ENCODE measurements at regions not wholly inside any gene's neighbourhood (a gene's known extent, or its start where the extent isn't known, plus 50 kb on each side); places are given as distances from the start of the nearest gene placed in this dataset.

DNA sequence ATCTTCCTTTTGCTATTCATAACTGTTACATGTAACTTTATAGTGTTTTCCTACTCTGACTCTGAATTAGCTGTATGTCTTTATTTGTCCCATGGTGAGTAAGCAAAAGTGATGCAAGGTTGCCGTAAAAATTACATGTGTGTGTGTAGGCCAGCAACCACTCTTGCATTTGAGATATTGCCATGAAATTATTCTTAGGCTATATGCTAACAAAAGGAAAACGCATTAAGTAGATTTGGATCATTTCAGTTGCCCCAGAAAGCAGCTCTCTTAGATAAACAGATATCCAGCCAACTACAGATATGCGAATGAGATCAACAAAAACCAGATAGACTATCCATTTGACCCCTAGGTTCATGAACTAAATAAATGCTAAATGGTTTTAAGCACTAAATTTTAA, 73.6 kb downstream of the CYLC2 start:
- Mint-ChIP-seq H3K4me1 (no peaks in the 10 kb centered on the region), H3K9me3 (no peaks in the 10 kb centered on the region), H3K27ac (no peak overlapping the region), H3K4me3 (no peak overlapping the region), H3K36me3 (no peaks in the 10 kb centered on the region), H3K27me3 (no peaks in the 10 kb centered on the region)

GRCh38 chr9:103078581-103078980, 83.4 kb downstream of the CYLC2 start:
- no peaks in the 10 kb centered on the region for H3K36me3 Mint-ChIP-seq
- H3K27me3 Mint-ChIP-seq = no peaks in the 10 kb centered on the region
- H3K4me3 Mint-ChIP-seq = no peak overlapping the region
- H3K4me1 Mint-ChIP-seq = no peaks in the 10 kb centered on the region
- H3K9me3 Mint-ChIP-seq = no peaks in the 10 kb centered on the region
- H3K27ac Mint-ChIP-seq = no peak overlapping the region

DNA sequence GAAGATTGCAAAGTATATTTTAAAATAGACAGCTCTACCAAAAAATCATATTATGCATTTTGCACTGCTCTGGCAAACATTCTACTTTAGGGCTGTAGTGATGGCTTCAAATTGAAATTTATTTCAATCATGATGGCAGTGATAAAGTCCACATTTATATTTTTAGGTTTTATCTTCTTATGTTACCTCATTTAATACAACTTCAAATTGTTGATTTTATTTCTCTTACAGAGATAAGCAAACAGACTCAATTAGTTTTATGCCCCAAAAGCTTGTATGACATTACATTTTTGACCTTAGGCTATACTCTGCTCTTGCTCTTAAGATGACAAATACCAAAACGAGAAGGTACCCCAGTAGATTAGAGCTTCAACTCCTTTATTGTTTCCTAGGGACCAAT, 87.4 kb downstream of the CYLC2 start:
- Mint-ChIP-seq H3K9me3 (peaks cover 6% of the 10 kb centered on the region), H3K27ac (no peak overlapping the region), H3K27me3 (no peaks in the 10 kb centered on the region), H3K36me3 (no peaks in the 10 kb centered on the region), H3K4me3 (no peak overlapping the region), H3K4me1 (no peaks in the 10 kb centered on the region)

DNA sequence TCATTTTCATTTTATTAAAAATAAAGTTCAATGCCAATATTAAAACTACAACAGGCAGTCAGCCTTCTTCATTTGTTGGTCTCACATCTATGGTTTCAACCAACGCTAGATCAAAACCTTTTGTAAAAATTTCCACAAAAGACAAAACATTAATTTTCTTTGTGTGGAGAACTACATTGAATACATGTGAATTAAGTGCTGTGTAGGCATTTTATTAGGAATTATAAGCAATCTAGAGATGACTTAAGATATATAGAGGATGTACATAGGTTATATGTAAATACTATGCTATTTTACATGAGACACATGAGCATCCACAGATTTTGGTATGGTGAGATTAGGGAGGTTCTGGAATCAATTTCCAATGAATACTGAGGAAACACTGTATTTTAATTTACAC, 94.2 kb downstream of the CYLC2 start:
- no peaks in the 10 kb centered on the region for H3K27me3 Mint-ChIP-seq
- no peak overlapping the region for H3K27ac Mint-ChIP-seq
- H3K9me3 Mint-ChIP-seq = peaks cover 6% of the 10 kb centered on the region
- no peaks in the 10 kb centered on the region for H3K36me3 Mint-ChIP-seq
- no peak overlapping the region for H3K4me3 Mint-ChIP-seq
- H3K4me1 Mint-ChIP-seq = no peaks in the 10 kb centered on the region

- H3K27ac Mint-ChIP-seq = no peak overlapping the region
- no peaks in the 10 kb centered on the region for H3K9me3 Mint-ChIP-seq
- no peaks in the 10 kb centered on the region for H3K27me3 Mint-ChIP-seq
- no peaks in the 10 kb centered on the region for H3K4me1 Mint-ChIP-seq
- H3K36me3 Mint-ChIP-seq = no peaks in the 10 kb centered on the region
- H3K4me3 Mint-ChIP-seq = no peak overlapping the region
Observed at GRCh38 chr9:103104101-103104500, 109.0 kb downstream of the CYLC2 start.

- Mint-ChIP-seq H3K27ac (no peak overlapping the region), H3K9me3 (no peaks in the 10 kb centered on the region), H3K4me1 (no peaks in the 10 kb centered on the region), H3K4me3 (no peak overlapping the region), H3K36me3 (no peaks in the 10 kb centered on the region), H3K27me3 (no peaks in the 10 kb centered on the region)
Observed at GRCh38 chr9:103116246-103116645, 121.1 kb downstream of the CYLC2 start.

DNA sequence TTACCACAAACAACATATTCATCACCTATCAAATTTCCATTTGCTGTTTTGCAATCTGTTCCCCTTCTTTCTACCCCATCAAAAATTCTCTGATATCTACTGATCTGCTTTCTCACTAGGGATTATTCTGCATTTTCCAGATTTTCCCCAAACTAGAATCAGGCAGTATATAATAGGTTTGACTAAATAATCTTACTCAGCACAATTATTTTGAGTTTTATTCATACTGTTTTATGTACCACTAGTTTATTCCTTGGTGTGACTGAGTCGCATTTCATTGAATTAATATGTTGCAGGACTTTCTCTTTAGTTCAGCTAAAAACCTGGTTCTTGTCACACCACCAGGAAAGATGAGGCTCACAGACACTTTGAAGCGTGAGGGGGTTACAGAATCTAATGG, 131.4 kb downstream of the CYLC2 start:
- H3K4me3 Mint-ChIP-seq = no peak overlapping the region
- no peaks in the 10 kb centered on the region for H3K36me3 Mint-ChIP-seq
- H3K4me1 Mint-ChIP-seq = no peaks in the 10 kb centered on the region
- peaks cover 16% of the 10 kb centered on the region for H3K9me3 Mint-ChIP-seq
- H3K27me3 Mint-ChIP-seq = no peaks in the 10 kb centered on the region
- H3K27ac Mint-ChIP-seq = no peak overlapping the region

- Mint-ChIP-seq H3K9me3 (no peaks in the 10 kb centered on the region), H3K4me1 (no peaks in the 10 kb centered on the region), H3K36me3 (no peaks in the 10 kb centered on the region), H3K27ac (no peak overlapping the region), H3K27me3 (no peaks in the 10 kb centered on the region), H3K4me3 (no peak overlapping the region)
Observed at GRCh38 chr9:103139891-103140290, 144.8 kb downstream of the CYLC2 start.

DNA sequence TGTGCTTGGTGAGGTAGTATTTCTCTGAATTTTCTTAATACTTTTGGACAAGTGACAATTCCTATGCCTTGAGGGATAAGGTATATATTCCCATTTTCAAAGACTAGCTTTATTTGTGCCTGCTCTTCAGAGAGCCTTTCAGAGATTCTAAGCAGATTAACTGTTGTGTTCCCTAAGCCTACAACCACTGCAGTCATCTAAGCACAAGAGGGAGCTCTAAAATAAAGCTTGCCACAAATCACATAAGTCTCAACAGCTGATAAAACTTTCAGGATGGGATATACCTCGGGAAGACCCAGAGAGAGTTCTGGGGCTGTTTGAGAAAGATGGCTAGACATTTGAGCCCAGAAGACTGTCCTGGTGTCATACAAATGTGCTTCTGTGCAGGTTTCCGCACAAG, 157.3 kb downstream of the CYLC2 start:
- no peak overlapping the region for H3K27ac Mint-ChIP-seq
- peaks cover 14% of the 10 kb centered on the region for H3K9me3 Mint-ChIP-seq
- H3K4me1 Mint-ChIP-seq = no peaks in the 10 kb centered on the region
- no peak overlapping the region for H3K4me3 Mint-ChIP-seq
- H3K27me3 Mint-ChIP-seq = no peaks in the 10 kb centered on the region
- no peaks in the 10 kb centered on the region for H3K36me3 Mint-ChIP-seq

GRCh38 chr9:103167530-103167929, 172.4 kb downstream of the CYLC2 start:
- Mint-ChIP-seq H3K27ac (no peak overlapping the region), H3K36me3 (no peaks in the 10 kb centered on the region), H3K27me3 (no peaks in the 10 kb centered on the region), H3K4me1 (no peaks in the 10 kb centered on the region), H3K9me3 (peaks cover 21% of the 10 kb centered on the region), H3K4me3 (no peak overlapping the region)

DNA sequence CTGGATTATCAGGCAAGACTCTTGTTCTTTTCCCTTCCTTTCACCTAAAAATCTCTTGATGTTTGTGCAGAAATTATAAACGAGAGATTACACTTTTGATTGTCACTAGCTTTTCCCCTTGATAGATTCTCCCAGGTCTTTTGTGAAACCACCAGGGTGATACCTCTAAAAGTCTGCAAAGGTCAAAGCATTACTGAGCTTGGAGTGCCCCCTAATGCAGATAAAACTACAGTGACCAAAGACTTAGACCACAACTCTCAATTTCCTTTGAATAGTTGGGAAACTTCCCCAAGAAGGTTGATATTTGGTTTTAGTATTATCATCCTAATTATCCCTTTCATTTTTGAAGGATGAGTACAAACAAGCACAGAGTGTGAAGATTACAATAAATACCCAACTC, 173.1 kb downstream of the CYLC2 start:
- Mint-ChIP-seq H3K36me3 (no peaks in the 10 kb centered on the region), H3K4me1 (no peaks in the 10 kb centered on the region), H3K27ac (no peak overlapping the region), H3K4me3 (no peak overlapping the region), H3K27me3 (no peaks in the 10 kb centered on the region), H3K9me3 (peaks cover 23% of the 10 kb centered on the region)

- Mint-ChIP-seq H3K4me1 (no peaks in the 10 kb centered on the region), H3K4me3 (no peak overlapping the region), H3K27ac (no peak overlapping the region), H3K27me3 (no peaks in the 10 kb centered on the region), H3K36me3 (no peaks in the 10 kb centered on the region), H3K9me3 (peaks cover 26% of the 10 kb centered on the region)
Observed at GRCh38 chr9:103169798-103170197, 174.7 kb downstream of the CYLC2 start.

- no peaks in the 10 kb centered on the region for H3K27me3 Mint-ChIP-seq
- no peaks in the 10 kb centered on the region for H3K36me3 Mint-ChIP-seq
- no peaks in the 10 kb centered on the region for H3K9me3 Mint-ChIP-seq
- H3K4me3 Mint-ChIP-seq = no peak overlapping the region
- H3K4me1 Mint-ChIP-seq = no peaks in the 10 kb centered on the region
- no peak overlapping the region for H3K27ac Mint-ChIP-seq
Observed at GRCh38 chr9:103183701-103184171, 188.6 kb downstream of the CYLC2 start.

- no peak overlapping the region for H3K27ac Mint-ChIP-seq
- no peaks in the 10 kb centered on the region for H3K9me3 Mint-ChIP-seq
- no peaks in the 10 kb centered on the region for H3K36me3 Mint-ChIP-seq
- H3K4me1 Mint-ChIP-seq = no peaks in the 10 kb centered on the region
- H3K4me3 Mint-ChIP-seq = no peak overlapping the region
- no peaks in the 10 kb centered on the region for H3K27me3 Mint-ChIP-seq
Observed at GRCh38 chr9:103186959-103187358, 191.8 kb downstream of the CYLC2 start.

DNA sequence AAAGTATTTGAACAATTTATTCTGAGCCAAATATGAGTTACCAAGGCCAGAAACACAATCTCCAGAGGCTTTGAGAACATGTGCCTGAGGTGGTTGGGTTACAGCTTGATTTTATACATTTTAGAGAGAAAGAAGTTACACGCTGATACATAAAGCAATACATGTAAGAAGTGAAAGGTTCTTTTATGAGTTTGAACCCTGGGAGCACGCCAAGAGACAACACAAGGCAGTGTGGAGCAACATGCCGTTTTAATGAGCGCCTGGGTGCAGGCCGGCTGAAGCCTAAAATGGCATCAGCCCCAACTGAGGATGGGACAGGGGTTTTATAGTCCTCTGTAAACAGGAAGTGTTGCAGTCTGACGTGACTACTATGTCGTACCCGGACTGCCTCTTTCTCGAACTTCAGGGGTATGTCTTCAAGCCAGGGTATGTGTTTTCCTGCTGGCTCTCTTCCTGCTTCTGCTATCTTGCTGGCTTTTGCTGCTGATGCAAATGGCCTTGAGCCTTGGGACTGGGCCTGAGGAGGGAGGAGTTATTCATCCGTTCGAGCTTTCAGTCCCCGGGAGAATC, 193.7 kb downstream of the CYLC2 start:
- Mint-ChIP-seq H3K9me3 (no peaks in the 10 kb centered on the region), H3K36me3 (no peaks in the 10 kb centered on the region), H3K27ac (no peak overlapping the region), H3K4me1 (no peaks in the 10 kb centered on the region), H3K27me3 (no peaks in the 10 kb centered on the region), H3K4me3 (no peak overlapping the region)

DNA sequence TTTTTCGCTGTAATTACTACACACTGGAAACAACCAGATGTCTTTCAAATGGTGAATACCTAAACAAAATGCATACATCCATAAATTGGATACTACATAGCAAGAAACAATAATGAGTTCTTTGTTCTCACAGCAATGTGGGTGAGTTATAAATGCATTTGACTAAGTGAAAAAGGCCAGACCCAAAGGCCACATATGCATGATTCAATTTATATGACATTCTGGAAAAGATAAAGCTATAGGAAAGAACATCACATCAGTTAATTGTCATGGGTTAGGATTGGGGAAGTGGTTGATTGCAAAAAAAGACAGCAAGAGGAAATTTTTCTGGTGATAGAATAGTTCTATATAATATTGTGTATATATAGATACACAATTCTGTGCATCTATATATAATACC, 198.9 kb downstream of the CYLC2 start:
- Mint-ChIP-seq H3K27me3 (no peaks in the 10 kb centered on the region), H3K4me1 (no peaks in the 10 kb centered on the region), H3K27ac (no peak overlapping the region)

GRCh38 chr9:103203172-103203571, 208.0 kb downstream of the CYLC2 start:
- Mint-ChIP-seq H3K4me3 (no peak overlapping the region), H3K27ac (no peak overlapping the region), H3K4me1 (no peaks in the 10 kb centered on the region), H3K27me3 (no peaks in the 10 kb centered on the region), H3K9me3 (peaks cover 7% of the 10 kb centered on the region), H3K36me3 (no peaks in the 10 kb centered on the region)

More for the DNA sequence above, 198.9 kb downstream of the CYLC2 start:
- no peaks in the 10 kb centered on the region for H3K36me3 Mint-ChIP-seq
- H3K9me3 Mint-ChIP-seq = no peaks in the 10 kb centered on the region
- H3K4me3 Mint-ChIP-seq = no peak overlapping the region
